ENCODE measurements at regions not wholly inside any gene's neighbourhood (a gene's known extent, or its start where the extent isn't known, plus 50 kb on each side); places are given as distances from the start of the nearest gene placed in this dataset.

GRCh38 chr7:109782806-109783205 lies 1213.1 kb downstream of the DNAJB9 start:
- TF ChIP-seq SMC3 (IDR thresholded peaks at IDR 0.05; ENCODE audit: low read depth, low read length) (no peak), CEBPB (IDR thresholded peaks at IDR 0.05; ENCODE audit: low read depth, low read length) (no peak), RCOR1 (IDR thresholded peaks at IDR 0.05; ENCODE audit: insufficient replicate concordance, low read length) (no peak), RAD21 (IDR thresholded peaks at IDR 0.05; ENCODE audit: low read length) (no peak), CTCF (conservative IDR thresholded peaks at IDR 0.05; ENCODE audit: low read depth, low read length) (no peak)
